ENCODE measurements at regions not wholly inside any gene's neighbourhood (a gene's known extent, or its start where the extent isn't known, plus 50 kb on each side); places are given as distances from the start of the nearest gene placed in this dataset.

- TF ChIP-seq CTCF (IDR thresholded peaks at IDR 0.05; ENCODE audit: low read length) (no peak), EZH2 (IDR thresholded peaks at IDR 0.05; ENCODE audit: borderline replicate concordance, low read length) (no peak)
Measured at GRCh38 chr6:47363736-47364135, 54.0 kb upstream of the TNFRSF21 start.
